A549 (cell line): ENCODE measurements at regions not wholly inside any gene's neighbourhood (a gene's known extent, or its start where the extent isn't known, plus 50 kb on each side); places are given as distances from the start of the nearest gene placed in this dataset.

Source experiments
- CTCF ChIP-seq: fragments of >200 bp; sonication (Bioruptor Twin); formaldehyde crosslinking; IDR thresholded peaks from 3 replicates; pipeline ENCODE4 v1.5.1; 2016
- KDM5A ChIP-seq: fragments of 200-600 bp; sonication (generic); IDR thresholded peaks from 2 replicates; pipeline ENCODE4 v1.6.1; 2016; ENCODE audit warnings: antibody characterized with exemption, mild to moderate bottlenecking
- PBX3 ChIP-seq: IDR thresholded peaks from 2 replicates; pipeline ENCODE4 v1.6.1; 2012
- POLR2A ChIP-seq: IDR thresholded peaks from 2 replicates; pipeline ENCODE4 v1.6.1; 2012; ENCODE audit warnings: mild to moderate bottlenecking, low read length
- USF2 ChIP-seq: fragments of 450-650 bp; IDR thresholded peaks from 2 replicates; pipeline ENCODE4 v1.6.1; 2014; ENCODE audit warnings: antibody characterized with exemption

GRCh38 chr13:40152922-40153321, 497.5 kb downstream of the COG6 start:
- TF ChIP-seq POLR2A (no peak), CTCF (no peak), USF2 (no peak), KDM5A (no peak), PBX3 (no peak)
